Hindlimb muscle (tissue), 1 donor: ENCODE measurements at regions not wholly inside any gene's neighbourhood (a gene's known extent, or its start where the extent isn't known, plus 50 kb on each side); places are given as distances from the start of the nearest gene placed in this dataset.
"Not testable (repeated sequence)": the region's sequence is repeated elsewhere in the genome, so short reads cannot be mapped to it uniquely, and the experiment has no call there.

Experiments
- DNase-seq: peaks from one replicate; pipeline ENCODE4 v3.0.0-alpha.2; 2013

DNA sequence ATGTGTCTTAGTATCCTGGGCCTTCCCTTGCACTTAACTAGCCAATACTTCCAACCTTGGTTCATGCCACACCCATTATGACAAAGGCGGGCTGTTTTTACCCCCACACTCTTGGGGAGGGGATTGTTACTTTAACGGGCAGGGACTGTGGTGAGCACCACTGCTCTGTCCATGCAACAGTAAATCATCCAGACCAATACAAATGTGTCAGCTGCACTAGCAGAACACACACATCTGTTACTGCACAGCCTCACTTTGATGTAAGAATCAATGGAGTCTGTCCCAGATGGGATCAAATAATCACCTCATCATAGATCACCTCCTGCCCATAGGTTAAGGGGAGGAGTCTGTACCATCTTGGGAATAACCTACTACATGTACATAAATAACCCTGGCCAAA is 58.1 kb downstream of the NPAP1 start:
- no peak for DNase-seq

DNA sequence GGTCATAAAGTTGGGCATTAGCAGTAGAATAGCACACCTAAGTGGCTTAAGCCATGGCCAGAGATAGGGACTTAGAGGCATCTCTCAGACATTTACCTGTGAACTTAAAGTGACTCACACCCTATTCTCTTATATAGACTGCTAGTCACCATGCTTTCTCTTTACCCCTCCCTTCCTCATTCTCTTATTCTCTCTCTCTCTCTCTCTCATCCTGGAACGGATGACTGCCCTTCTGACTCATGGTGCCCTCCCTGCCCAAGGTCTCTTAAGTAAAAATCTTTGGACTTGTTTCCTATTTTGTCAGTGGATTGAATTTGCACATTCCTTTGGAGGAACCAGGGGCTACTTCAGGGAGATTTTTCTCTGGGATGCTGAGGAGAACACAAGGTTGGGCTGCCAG is 58.8 kb downstream of the NPAP1 start:
- DNase-seq = no peak

DNA sequence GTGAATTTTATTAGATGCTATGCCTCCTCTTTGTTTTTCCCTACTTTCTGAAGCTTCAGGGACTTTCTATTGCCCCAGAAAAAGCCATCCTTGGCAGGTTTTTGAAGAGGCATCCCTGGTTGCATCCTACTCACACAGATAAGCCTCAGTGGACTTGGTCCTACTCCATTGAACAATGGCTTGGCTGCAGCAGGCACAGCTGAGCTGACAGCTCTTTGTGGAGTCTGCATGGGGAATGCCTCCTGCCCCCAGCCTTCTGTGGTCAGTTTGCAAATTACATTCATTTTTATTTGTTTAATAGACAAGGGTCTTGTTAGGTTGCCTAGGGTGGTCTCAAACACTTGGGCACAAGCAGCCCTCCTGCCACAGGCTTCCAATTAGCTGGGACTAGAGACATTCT is 69.7 kb downstream of the NPAP1 start:
- no peak for DNase-seq

DNA sequence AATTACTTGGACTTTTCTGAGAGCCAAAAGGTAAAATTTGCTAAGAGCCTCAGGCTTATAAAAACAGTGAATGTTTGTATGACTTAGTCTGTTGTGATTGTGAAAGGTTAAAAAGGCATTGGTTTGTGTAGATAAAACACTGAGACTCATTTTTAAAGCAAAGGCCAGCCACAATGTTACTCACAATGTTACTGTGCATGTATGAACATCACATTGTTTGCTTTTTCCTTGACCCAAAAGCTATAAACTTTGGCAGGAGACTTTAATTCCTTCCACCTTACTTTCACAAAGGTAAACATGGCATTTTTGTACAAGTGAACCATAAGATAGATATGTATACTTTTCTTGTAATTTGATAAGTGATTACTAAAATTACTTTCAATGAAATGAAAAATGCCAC is 70.5 kb downstream of the NPAP1 start:
- DNase-seq = no peak

DNA sequence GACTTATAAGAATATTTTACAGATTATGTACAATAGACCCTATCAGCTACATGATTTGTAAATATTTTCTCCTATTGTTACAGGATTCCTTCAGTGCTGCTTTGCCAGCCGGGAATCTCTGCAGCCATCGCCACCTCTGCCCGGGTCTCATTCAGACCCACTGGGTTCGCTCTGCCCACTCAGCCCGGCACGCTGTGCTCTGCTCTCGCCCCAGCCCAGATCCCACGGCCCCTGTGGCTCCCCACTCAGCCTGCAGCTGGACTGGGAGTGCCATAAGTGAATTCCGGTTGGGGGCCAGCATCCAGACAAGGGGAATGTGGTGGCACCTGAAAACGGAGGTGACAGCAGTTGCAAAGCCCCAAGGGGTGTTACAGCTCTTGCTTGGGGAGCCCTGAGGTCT is 71.8 kb downstream of the NPAP1 start:
- no peak for DNase-seq

DNA sequence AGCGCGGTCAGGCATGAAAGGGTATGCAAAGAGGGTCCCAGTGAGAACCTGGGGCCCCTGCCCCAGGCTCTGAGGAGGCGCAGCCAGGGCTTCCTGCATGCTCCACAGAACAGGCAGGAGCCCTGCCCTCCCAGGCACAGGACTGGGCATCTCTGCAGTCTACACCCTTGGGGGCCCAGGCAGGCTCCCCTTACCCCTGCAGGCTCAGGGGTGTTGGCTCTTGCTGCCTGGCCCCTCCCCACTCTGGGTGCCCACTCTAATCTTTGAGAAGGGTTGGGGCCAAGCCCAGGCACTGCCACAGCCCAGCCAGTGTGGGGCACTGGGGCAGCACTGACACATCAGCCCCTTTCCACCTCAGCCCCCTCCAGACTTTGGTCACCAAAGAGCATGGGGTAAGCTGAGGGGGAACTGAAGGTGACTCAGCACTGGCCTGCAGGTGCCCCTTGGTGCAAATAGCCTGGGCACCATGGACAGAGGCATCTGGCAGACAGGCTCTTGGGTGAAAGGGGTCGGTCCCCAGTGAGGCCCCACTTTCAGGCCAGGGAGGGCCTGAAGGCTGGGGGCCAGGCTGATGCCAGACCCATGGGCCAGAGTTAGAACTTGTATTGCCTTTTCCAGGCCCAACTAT is 73.4 kb downstream of the NPAP1 start:
- no peak for DNase-seq

DNA sequence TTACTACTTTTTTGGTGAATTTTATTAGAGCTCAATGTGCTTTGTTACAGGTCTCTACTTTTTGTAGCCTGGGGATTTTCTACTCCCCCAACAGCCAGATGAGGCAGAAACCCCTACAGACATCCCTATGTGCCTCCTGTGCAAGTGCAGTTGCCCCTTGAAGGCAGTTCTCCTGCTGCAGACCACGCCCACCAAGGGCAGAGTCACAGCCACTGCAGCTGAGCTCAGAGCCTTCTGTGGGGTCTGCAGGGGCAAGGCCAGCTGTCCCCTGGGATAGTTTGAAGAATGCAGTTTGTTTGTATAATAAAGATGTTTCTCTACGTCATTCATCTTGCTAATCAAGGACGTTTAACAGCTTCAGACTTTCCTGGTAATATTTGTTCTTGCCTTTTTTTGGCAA is 76.8 kb downstream of the NPAP1 start:
- DNase-seq = no peak

DNA sequence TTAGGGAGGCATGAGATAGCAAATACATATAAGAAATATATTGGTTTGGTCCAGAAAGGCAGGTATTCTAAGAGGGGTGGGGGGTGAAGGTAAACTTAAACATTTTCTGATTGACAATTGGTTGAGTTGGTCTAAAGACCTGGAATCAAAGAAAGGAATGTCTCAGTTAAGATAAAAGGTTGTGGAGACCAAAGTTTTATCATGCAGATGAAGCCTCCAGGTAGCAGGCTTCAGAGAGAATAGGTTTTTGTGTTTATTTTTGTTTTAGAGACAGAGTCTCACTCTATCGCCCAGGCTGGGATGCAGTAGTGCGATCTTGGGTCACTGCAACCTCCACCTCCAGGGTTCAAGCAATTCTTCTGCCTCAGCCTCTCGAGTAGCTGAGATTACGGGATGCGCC is 80.5 kb downstream of the NPAP1 start:
- no peak for DNase-seq

DNA sequence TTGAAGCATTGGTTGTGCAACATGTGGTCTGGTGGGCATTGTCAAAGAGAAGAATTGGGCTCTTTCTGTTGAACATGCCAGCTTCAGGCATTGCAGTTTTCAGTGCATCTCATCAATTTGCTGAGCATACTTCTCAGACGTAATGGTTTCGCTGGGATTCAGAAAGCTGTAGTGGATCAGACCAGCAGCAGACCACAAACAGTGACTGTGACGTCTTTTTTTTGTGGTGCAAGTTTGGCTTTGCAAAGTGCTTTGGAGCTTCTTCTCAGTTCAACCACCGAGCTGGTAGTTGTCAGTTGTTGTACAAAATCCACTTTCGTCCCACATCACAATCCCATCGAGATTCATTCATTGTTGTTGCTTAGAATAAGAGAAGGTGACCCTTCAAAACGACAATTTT is 84.5 kb downstream of the NPAP1 start:
- DNase-seq = no peak

DNA sequence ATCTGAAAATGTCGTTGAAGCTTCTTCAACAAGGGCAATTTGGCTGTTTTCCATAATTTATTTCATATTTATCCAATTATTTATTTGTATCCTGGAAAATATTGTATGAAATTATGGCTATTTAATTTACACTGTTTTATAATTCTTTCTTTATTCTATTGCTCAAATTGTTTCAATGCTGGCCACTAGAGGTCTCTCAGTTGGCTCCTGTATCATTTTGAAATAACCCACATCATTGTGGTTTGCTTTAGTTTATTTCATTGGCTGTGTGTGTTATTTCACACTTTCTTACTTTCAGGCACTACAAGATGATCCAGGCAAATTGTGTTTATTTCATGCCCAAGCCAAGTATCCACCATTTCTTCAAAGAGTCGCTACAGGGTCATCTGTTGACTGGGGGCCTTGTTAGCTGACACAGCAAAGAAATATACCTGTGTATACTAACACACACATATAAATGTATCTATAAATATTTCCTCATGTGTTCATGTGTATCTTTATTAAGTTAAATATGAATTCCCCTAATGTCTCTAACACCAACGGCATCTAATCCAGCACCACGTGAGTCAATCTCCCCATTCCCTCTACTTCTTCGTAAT is 86.2 kb downstream of the NPAP1 start:
- no peak for DNase-seq

DNA sequence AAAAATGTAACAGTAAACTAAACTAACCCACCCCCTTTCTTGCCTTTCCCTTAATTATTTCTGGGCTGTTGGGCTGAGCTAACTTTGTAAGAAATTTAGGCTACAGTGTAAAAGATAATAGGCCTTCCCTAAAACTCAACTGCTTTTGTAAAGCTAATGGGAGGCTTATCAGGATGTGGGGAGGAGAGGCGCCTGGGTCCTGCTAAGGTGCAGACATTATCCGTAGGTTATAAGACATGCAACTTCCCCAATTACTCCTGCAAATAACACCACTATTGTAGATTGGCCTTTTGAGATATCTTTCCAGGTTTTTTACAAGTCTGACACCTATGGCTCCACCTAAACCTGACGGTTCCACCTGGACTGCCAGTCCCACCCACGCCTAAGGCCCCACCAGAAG is 88.3 kb downstream of the NPAP1 start:
- DNase-seq = no peak

DNA sequence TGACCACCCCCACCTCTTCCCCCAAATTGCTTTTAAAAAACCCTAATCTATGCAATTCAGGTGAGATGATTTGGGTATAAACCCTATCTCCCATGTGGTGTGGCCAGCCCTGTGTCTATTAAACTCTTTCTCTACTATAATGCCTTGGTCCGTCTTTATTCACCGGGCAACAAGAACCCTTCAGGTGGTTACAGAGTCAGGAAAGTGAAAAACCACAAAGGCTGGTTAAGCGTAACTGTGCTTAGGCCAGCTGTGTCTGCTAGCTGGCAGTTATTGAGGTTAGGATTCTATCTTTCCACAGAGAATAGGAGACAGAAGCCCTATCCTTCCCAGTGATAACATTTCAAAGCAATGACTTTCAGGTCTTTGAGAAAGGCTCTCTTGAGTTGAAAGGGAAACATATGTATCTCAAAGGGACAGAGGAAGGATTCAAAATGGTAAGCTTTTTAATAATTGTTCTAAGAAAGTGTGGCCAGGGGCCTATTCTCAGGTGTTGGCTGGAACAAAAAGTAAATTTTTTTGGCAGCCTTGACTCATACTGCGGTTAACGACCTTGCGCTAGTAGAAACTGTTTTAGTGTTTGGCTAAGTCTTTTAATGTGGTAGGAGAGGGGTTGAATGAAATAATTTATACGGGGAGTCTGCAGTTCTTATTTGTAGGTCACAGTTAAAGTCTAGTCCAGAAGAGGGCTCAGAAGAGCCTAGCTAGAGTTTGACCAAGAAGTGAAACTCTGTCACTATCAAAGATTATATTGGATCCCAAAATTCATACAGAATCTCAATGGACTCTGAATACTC is 89.0 kb downstream of the NPAP1 start:
- DNase-seq = no peak

DNA sequence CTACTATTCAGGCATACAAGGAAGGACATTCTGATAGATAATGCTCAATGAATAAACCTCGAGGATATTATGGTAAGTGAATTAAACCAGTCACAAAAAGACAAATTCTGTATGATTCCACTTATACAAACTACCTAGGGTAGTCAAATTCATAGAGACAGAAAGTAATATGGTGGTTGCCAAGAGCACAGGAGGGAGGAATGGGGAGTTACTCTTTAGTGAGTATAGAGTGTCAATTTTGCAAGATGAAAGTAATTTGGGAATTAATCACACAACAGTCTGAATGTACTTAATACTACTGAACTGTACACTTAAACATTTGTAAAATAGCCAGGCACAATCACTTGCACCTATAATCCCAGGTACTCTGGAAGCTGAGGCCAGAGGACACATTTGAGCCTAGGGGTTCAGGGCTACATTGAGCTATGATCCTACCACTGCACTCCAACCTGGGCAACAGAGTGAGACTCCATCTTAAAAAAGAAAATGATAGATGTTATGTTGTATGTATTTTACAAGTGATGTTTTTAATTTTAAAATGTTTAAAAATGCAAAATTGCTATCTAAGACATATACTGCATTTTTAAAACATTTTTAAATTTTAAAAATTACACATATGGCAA is 91.0 kb downstream of the NPAP1 start:
- no peak for DNase-seq

DNA sequence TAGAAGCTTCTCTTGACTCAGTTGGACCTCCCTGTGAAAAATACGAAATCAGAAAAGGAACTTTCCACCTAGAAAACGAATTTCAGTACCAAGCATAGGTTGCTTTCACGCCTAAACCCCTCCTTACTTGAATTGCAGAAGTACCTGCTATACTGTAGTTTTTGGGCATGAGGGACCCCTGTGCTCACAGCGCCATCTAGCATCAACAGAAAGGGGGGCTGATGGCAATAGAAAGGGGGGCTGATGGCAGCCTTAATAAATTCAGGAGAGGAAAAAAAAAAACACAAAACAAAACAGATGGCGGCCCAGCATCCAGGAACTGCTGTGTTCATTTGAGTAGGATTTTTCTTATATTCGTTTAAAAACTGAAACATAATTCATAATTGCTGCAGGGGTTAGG is 96.7 kb downstream of the NPAP1 start:
- no peak for DNase-seq

DNA sequence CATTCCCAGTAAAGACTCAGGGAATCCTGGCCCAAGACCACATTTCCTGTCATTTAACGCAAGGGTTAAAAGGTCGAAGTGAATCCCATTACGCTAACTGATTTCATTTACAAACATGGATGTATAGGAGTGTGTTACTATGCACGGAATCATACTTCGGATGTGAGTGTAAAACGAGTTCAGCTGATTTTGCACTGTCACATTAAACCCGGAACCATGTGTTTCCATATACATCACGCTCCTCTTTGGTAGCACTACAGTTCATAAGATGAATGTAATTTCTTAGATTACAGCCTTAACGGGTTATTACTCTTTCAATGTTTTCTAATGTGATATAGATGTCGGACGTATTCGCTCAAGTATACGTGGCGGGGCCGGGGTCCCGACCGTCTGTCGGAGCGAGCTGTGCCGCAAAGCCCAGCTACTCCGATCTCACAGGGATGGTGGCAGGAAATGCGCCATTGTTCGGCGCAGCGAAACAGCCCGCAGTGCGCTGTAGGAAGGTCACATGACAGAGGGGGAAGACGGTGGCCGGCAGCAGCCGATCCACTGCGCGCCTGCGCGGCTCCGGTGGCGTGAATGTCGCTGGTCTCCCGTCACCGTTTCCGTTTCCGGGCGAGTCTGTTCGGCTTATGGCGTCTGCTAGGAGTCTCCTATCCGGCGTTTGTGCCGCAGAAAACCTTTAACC is 97.3 kb downstream of the NPAP1 start:
- DNase-seq = peak; percentile 84

DNA sequence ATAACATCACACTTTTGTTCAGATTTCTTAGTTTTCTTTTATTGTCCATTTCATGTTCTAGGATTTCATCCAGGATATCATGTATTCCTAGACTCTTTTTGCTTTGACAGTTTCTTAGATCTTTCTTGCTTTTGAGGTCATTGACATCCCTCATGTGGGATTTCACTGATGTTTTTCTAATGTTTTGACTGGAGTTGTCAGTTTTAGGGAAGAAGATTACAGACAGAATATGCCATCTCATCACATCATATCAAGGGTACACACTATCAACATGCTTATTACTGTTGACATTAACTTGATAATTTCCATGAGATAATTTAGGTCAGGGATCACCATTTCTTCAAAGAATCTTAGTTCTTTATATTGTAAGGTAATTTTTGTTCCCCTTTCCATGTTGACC is 101.7 kb downstream of the NPAP1 start:
- DNase-seq = no peak

DNA sequence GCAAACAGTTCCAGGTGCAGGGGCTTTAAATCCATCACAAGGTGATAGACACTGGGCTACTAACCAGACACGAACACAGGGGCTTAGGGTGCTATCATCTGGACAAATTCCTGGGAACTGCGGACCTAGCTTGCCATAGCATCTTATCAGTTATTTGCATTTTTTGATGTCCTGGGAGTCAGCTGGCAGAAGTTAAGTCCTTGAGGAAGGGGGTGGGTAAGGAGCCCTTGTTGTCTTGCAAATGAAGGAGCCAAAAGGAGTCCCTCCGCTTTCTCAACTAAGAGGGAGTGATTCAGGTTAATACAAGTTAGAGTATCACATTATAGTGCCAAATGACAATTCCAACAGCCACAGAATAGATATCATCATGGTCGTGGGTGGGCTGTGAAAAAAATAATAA is 108.9 kb downstream of the NPAP1 start:
- no peak for DNase-seq

DNA sequence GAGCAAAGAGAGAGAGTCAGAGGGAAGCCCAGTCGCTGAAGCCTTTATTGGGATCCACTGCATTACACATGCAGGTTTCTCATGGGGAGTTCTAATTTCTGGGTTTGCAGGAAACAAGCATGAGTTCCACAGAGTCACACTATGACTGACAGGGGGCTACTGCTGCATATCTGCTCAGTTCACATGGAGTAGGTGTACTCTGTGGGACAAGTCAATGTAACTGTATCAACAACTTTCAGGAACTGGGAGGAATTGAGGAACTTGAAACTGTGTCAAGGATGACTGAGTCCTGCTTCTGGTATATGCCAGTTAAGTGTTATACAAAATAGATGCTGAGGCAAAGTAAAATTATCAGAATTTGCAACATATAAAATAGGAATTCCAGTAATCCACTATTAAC is 110.8 kb downstream of the NPAP1 start:
- DNase-seq = no peak

DNA sequence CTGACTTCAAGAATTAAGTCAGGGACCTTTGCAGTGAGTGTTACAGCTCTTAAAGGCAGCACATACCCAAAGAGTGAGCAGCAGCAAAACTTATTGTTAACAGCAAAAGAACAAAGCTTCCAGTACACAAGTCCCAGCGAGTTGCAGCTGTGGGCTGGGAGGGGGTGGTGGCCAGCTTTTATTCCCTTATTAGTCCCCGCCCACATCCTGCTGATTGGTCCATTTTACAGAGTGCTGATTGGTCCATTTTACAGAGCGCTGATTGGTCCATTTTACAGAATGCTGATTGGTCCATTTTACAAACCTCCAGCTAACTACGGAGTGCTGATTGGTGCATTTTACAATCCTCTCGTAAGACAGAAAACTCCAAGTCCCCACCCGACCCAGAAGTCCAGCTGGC is 127.0 kb downstream of the NPAP1 start:
- not testable (repeated sequence) for DNase-seq

DNA sequence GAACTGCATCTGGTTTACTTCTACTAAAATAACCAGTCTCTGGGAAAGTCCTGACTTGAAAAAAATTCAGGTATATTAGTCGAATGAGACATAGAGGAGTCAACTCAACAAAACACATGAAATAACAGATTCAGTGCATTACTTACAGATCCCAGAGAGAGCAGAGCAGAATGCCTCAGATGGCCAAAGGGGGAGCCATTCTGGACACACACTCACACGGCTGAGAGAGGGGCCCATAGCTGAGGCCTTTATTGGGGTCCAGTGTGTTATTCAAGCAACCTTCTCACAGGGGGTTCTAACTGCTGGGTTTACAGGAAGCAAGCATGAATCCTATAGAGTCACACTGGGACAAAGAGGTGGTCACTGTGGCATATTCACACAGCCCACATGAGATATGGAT is 135.1 kb upstream of the SNRPN start:
- DNase-seq = no peak

DNA sequence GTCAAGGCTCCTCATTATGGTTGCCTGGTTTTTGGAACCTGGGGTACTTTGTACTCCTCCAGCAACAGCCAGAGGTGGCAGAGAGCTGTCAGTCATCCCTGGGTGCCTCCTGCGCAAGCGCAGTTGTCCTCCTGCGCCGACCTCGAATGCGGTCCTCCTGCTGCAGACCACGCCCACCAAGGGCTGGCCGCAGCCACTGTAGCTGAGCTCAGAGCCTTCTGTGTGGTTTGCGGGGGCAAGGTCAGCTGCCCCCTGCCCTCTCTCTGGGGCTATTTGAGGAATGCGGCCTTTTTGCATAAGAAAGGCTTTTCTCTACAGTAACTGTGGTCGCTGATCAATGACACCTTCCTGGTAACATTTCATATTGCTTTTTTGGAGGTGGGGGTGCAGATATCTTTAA is 131.3 kb upstream of the SNRPN start:
- DNase-seq = no peak

DNA sequence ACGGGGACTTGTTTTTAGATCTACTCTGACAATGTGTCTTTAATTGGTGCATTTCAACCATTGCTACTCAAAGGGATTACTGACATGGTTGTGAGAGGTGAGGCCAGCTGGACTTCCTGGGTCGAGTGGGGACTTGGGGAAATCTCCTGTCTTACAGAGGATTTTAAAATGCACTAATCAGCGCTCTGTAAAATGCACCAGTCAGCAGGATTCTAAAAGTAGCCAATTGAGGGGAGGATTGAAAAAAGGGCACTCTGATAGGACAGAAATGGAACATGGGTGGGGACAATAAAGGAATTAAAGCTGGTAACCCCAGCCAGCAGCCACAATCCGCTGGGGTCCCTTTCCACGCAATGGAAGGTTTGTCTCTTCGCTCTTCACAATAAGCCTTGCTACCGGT is 122.5 kb upstream of the SNRPN start:
- no peak for DNase-seq

DNA sequence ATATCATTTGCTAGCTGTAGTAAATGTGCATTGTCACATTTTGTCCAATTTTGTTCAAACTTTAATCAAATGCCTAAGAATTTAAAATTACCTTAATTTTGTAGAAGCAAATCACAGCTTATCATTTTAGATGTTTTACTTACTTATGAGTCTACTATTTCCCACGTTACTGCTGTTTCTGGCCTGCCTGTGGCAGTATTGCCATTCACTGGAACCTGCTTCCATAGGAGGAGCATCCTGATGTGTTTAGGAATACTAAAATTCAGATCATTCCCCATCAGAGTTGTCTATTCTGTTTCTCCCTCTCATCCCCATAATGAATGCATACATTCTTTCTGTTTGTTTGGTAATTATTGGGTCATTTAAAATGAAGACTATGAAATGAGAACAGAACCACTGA is 119.5 kb upstream of the SNRPN start:
- DNase-seq = no peak
